Trophoblast cell (in vitro differentiated cells and primary cell): ENCODE measurements at regions not wholly inside any gene's neighbourhood (a gene's known extent, or its start where the extent isn't known, plus 50 kb on each side); places are given as distances from the start of the nearest gene placed in this dataset.

Source experiments
- DNase-seq, 2 donors: peaks; one replicate each; pipeline ENCODE4 v3.0.0-alpha.2; 2016
- H2AFZ ChIP-seq: 2 replicates; pipeline ENCODE4 v1.6.1; 2013; ENCODE audit warnings: low read length, moderate library complexity, mild to moderate bottlenecking; ENCODE audit not compliant: insufficient read depth, poor library complexity
- H2AK5ac ChIP-seq: 2 replicates; pipeline ENCODE4 v1.6.1; 2013; ENCODE audit warnings: mild to moderate bottlenecking, low read length
- H2BK120ac ChIP-seq: 2 replicates; pipeline ENCODE4 v1.6.1; 2013; ENCODE audit warnings: low read length, mild to moderate bottlenecking, moderate library complexity; ENCODE audit not compliant: insufficient read depth, poor library complexity
- H2BK12ac ChIP-seq: 2 replicates; pipeline ENCODE4 v1.6.1; 2013; ENCODE audit warnings: mild to moderate bottlenecking, low read length, moderate library complexity
- H2BK5ac ChIP-seq: 2 replicates; pipeline ENCODE4 v1.6.1; 2013; ENCODE audit warnings: low read length, low read depth, moderate library complexity, mild to moderate bottlenecking; ENCODE audit not compliant: poor library complexity
- H3K14ac ChIP-seq: 2 replicates; pipeline ENCODE4 v1.6.1; 2013; ENCODE audit warnings: mild to moderate bottlenecking, low read length
- H3K18ac ChIP-seq: 2 replicates; pipeline ENCODE4 v1.6.1; 2013; ENCODE audit warnings: mild to moderate bottlenecking, low read length
- H3K23ac ChIP-seq: 2 replicates; pipeline ENCODE4 v1.6.1; 2013; ENCODE audit warnings: low read length
- H3K27ac ChIP-seq: 2 replicates; pipeline ENCODE4 v1.5.1; 2013; ENCODE audit warnings: low read depth, mild to moderate bottlenecking, inconsistent platforms, low read length, moderate library complexity
- H3K27me3 ChIP-seq: 2 replicates; pipeline ENCODE4 v1.6.1; 2013; ENCODE audit warnings: inconsistent platforms, mild to moderate bottlenecking, low read length, moderate library complexity; ENCODE audit not compliant: insufficient read depth
- H3K36me3 ChIP-seq, 2 experiments: 1 replicate in 1 of 2; 2 replicates in 1 of 2; pipeline ENCODE4 v1.6.1; 2013; ENCODE audit warnings: low read length in 2 of 2, mild to moderate bottlenecking in 2 of 2, moderate library complexity in 1 of 2; ENCODE audit not compliant: insufficient read depth in 2 of 2, control insufficient read depth in 1 of 2
- H3K4ac ChIP-seq: 2 replicates; pipeline ENCODE4 v1.6.1; 2013; ENCODE audit warnings: low read depth, mild to moderate bottlenecking, low read length, moderate library complexity
- H3K4me1 ChIP-seq, 2 experiments: 1 replicate in 1 of 2; 2 replicates in 1 of 2; pipeline ENCODE4 v1.6.1; 2013; ENCODE audit warnings: low read length in 2 of 2, mild to moderate bottlenecking in 2 of 2, moderate library complexity in 1 of 2; ENCODE audit not compliant: insufficient read depth in 2 of 2, control insufficient read depth in 1 of 2
- H3K4me2 ChIP-seq: 2 replicates; pipeline ENCODE4 v1.6.1; 2013; ENCODE audit warnings: inconsistent platforms, mild to moderate bottlenecking, low read length, moderate library complexity
- H3K4me3 ChIP-seq: 2 replicates; pipeline ENCODE4 v1.5.1; 2013; ENCODE audit warnings: mild to moderate bottlenecking, low read depth, low read length, inconsistent platforms
- H3K79me1 ChIP-seq: one replicate; pipeline ENCODE4 v1.6.1; 2013; ENCODE audit warnings: low read length
- H3K79me2 ChIP-seq: 2 replicates; pipeline ENCODE4 v1.6.1; 2013; ENCODE audit warnings: low read length, mild to moderate bottlenecking; ENCODE audit not compliant: control insufficient read depth, insufficient read depth, poor library complexity
- H3K9ac ChIP-seq: 2 replicates; pipeline ENCODE4 v1.6.1; 2013; ENCODE audit warnings: mild to moderate bottlenecking, low read length
- H3K9me3 ChIP-seq: 2 replicates; pipeline ENCODE4 v1.6.1; 2013; ENCODE audit warnings: low read depth, mild to moderate bottlenecking, control low read depth, inconsistent platforms, low read length; ENCODE audit not compliant: insufficient read depth
- H4K12ac ChIP-seq: 2 replicates; pipeline ENCODE4 v1.6.1; 2013; ENCODE audit warnings: low read depth, mild to moderate bottlenecking, low read length, moderate library complexity
- H4K8ac ChIP-seq: 2 replicates; pipeline ENCODE4 v1.6.1; 2013; ENCODE audit warnings: low read depth, mild to moderate bottlenecking, low read length, moderate library complexity
- H4K91ac ChIP-seq: one replicate; pipeline ENCODE4 v1.6.1; 2013; ENCODE audit warnings: low read depth, mild to moderate bottlenecking, low read length, moderate library complexity
- whole genome bisulfite sequencing: extraction: QIAGEN DNeasy Blood & Tissue Kit; methylation state at CpG from one replicate; pipeline ENCODE4 v1.1.7; 2013; ENCODE audit warnings: missing lambda C conversion rate; ENCODE audit not compliant: insufficient read length, insufficient coverage; ENCODE audit errors: extremely low coverage; 5-methylcytosine and 5-hydroxymethylcytosine counted together

GRCh38 chr16:52357711-52358110 is 189.2 kb downstream of the TOX3 start:
- no peaks in the 10 kb centered on the region for H3K4me1 ChIP-seq
- no peak overlapping the region for H2BK12ac ChIP-seq
- H2BK5ac ChIP-seq: no peak overlapping the region
- H3K79me1 ChIP-seq: no peaks in the 10 kb centered on the region
- H2BK120ac ChIP-seq: no peak overlapping the region
- no peak overlapping the region for H3K23ac ChIP-seq
- no peak overlapping the region for H3K4ac ChIP-seq
- no peaks in the 10 kb centered on the region for H3K79me2 ChIP-seq
- no peak overlapping the region for H3K9ac ChIP-seq
- WGBS: no CpG with 5 or more reads among the region's 4 CpGs
- no peaks in the 10 kb centered on the region for H3K27me3 ChIP-seq
- no peak overlapping the region for H4K91ac ChIP-seq
- no peak overlapping the region for H4K8ac ChIP-seq
- H3K4me2 ChIP-seq: no peak overlapping the region
- no peak overlapping the region for H3K18ac ChIP-seq
- H3K9me3 ChIP-seq: peaks cover 2% of the 10 kb centered on the region
- no peak overlapping the region for H3K14ac ChIP-seq
- H2AFZ ChIP-seq: no peak overlapping the region
- H2AK5ac ChIP-seq: no peak overlapping the region
- H3K27ac ChIP-seq: no peak overlapping the region
- H3K36me3 ChIP-seq: no peaks in the 10 kb centered on the region
- no peak overlapping the region for H3K4me3 ChIP-seq
- no peak overlapping the region for H4K12ac ChIP-seq
- DNase-seq: no peak

- Histone ChIP-seq H3K9me3 (no peaks in the 10 kb centered on the region), H3K79me2 (no peaks in the 10 kb centered on the region), H3K27ac (no peak overlapping the region), H4K8ac (no peak overlapping the region), H2AK5ac (no peak overlapping the region), H4K91ac (no peak overlapping the region), H3K36me3 (no peaks in the 10 kb centered on the region), H3K4me3 (no peak overlapping the region), H3K4ac (no peak overlapping the region), H2BK5ac (no peak overlapping the region), H2BK12ac (no peak overlapping the region), H3K79me1 (no peaks in the 10 kb centered on the region), H3K9ac (no peak overlapping the region), H4K12ac (no peak overlapping the region), H2AFZ (no peak overlapping the region), H3K4me2 (no peak overlapping the region), H3K23ac (no peak overlapping the region), H3K18ac (no peak overlapping the region), H3K27me3 (no peaks in the 10 kb centered on the region), H2BK120ac (no peak overlapping the region), H3K14ac (no peak overlapping the region), H3K4me1 (no peaks in the 10 kb centered on the region)
- no peak for DNase-seq
- no CpG with 5 or more reads among the region's 1 CpG for WGBS
These were observed 193.7 kb downstream of the TOX3 start for GRCh38 chr16:52353249-52353648.

DNA sequence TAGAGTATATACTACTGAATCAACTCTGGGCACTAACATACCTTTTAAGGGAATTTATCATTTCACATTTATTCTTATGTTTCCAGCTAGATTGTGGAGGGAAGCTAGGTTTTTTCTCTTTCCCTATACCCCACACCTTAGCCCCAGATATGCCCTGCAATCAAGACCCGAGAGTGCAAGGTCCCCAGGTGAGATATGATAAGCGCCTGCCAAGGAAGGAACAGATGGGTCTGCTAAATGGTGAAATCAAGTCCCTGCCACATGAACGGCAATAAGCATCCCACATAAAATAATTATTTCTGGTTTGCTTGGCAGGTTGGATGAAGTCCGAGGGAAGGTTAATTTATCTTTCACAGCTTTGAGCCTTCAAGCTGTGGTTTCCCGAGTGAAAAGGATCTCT is 195.5 kb downstream of the TOX3 start:
- no peak overlapping the region for H3K27ac ChIP-seq
- H3K18ac ChIP-seq: no peak overlapping the region
- H3K36me3 ChIP-seq: no peaks in the 10 kb centered on the region
- H3K14ac ChIP-seq: no peak overlapping the region
- no peak overlapping the region for H3K9ac ChIP-seq
- H3K23ac ChIP-seq: no peak overlapping the region
- H2BK5ac ChIP-seq: no peak overlapping the region
- DNase-seq: no peak
- H4K8ac ChIP-seq: no peak overlapping the region
- H2BK12ac ChIP-seq: no peak overlapping the region
- no peaks in the 10 kb centered on the region for H3K79me1 ChIP-seq
- H3K9me3 ChIP-seq: no peaks in the 10 kb centered on the region
- no peak overlapping the region for H2AK5ac ChIP-seq
- H2AFZ ChIP-seq: no peak overlapping the region
- no CpG with 5 or more reads among the region's 5 CpGs for WGBS
- H3K4ac ChIP-seq: no peak overlapping the region
- H3K27me3 ChIP-seq: no peaks in the 10 kb centered on the region
- H3K79me2 ChIP-seq: no peaks in the 10 kb centered on the region
- no peak overlapping the region for H2BK120ac ChIP-seq
- H3K4me1 ChIP-seq: no peaks in the 10 kb centered on the region
- H3K4me2 ChIP-seq: no peak overlapping the region
- no peak overlapping the region for H3K4me3 ChIP-seq
- H4K12ac ChIP-seq: no peak overlapping the region
- no peak overlapping the region for H4K91ac ChIP-seq

DNA sequence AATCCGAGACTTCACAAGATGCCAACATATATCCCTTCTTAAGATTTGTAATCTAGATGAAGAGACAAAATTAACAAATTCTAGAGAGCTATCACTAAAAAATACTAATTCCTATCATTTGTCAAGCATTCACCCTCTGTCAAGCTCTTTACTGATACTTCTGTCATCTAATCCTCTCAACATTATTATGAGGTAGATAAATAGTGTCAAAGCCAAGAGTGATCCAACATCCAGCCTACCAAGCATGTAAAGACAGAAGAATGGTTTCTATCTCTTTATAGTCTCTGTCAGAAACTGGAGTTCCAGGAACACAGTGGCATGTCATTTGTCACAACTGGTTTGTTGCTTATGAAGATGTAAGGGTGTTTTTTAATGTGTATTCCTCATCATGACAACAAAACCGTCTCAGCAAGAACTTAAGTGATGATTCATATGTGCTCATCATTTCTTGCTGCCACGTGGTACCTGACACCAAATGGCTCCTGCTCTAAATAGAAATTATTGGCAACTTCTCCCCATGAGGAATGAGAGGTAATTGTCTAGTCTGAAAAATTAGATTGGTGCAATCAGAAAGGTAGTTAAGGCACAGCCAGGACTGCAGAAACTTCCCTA is 196.8 kb downstream of the TOX3 start:
- Histone ChIP-seq H3K79me1 (no peaks in the 10 kb centered on the region), H3K36me3 (no peaks in the 10 kb centered on the region), H3K4me2 (no peak overlapping the region), H3K27ac (no peak overlapping the region), H3K27me3 (no peaks in the 10 kb centered on the region), H2BK12ac (no peak overlapping the region), H2BK120ac (no peak overlapping the region), H4K8ac (no peak overlapping the region), H3K4ac (no peak overlapping the region), H2AFZ (no peak overlapping the region), H2BK5ac (no peak overlapping the region), H3K9ac (no peak overlapping the region), H2AK5ac (no peak overlapping the region), H3K9me3 (no peaks in the 10 kb centered on the region), H3K4me3 (no peak overlapping the region), H3K23ac (no peak overlapping the region), H4K12ac (no peak overlapping the region), H3K18ac (no peak overlapping the region), H3K4me1 (no peaks in the 10 kb centered on the region), H4K91ac (no peak overlapping the region), H3K14ac (no peak overlapping the region), H3K79me2 (no peaks in the 10 kb centered on the region)
- no CpG with 5 or more reads among the region's 3 CpGs for WGBS
- DNase-seq: no peak
